A673 (cell line): ENCODE measurements at regions not wholly inside any gene's neighbourhood (a gene's known extent, or its start where the extent isn't known, plus 50 kb on each side); places are given as distances from the start of the nearest gene placed in this dataset.

Source experiments
- BruUV-seq: library from RNA; stranded (reverse); fragments of 400-500 nt; replicated peaks from 2 replicates; lab custom pipeline; 2021; lab: Mats Ljungman, UMichigan
- CTCF ChIA-PET: fragments of 300-600 bp; sonication (Branson Sonifier 250); formaldehyde crosslinking; loops from one replicate; lab custom pipeline; 2022; ENCODE audit warnings: antibody characterized with exemption; lab: Charles Lee
- POLR2A ChIA-PET: fragments of 300-600 bp; sonication (Branson Sonifier 250); formaldehyde crosslinking; loops from one replicate; lab custom pipeline; 2022; ENCODE audit warnings: antibody characterized with exemption; ENCODE audit not compliant: low non-redundant PET; lab: Charles Lee
- DNase-seq: peaks from one replicate; pipeline ENCODE4 v3.0.0-alpha.2; 2015; ENCODE audit warnings: low spot score
- H3K27ac ChIP-seq: fragments of 200-600 bp; sonication (generic); 2 replicates; pipeline ENCODE4 v1.5.1; 2016; ENCODE audit warnings: mixed run types, low read depth, mild to moderate bottlenecking, mixed read lengths, antibody characterized with exemption, low read length; ENCODE audit not compliant: poor library complexity, severe bottlenecking
- H3K27me3 ChIP-seq: fragments of 200-600 bp; sonication (generic); replicated peaks from 2 replicates; pipeline ENCODE4 v1.6.1; 2017; ENCODE audit warnings: mixed run types, low read depth, mild to moderate bottlenecking, mixed read lengths, antibody characterized with exemption, low read length; ENCODE audit not compliant: insufficient read depth, poor library complexity
- H3K36me3 ChIP-seq: fragments of 200-600 bp; sonication (generic); 2 replicates; pipeline ENCODE4 v1.6.1; 2016; ENCODE audit warnings: mixed run types, mild to moderate bottlenecking, mixed read lengths, antibody characterized with exemption, low read length; ENCODE audit not compliant: insufficient read depth, poor library complexity, severe bottlenecking
- H3K4me1 ChIP-seq: fragments of 200-600 bp; sonication (generic); 2 replicates; pipeline ENCODE4 v1.6.1; 2017; ENCODE audit warnings: mixed run types, mild to moderate bottlenecking, mixed read lengths, antibody characterized with exemption, low read length; ENCODE audit not compliant: insufficient read depth, poor library complexity, severe bottlenecking
- H3K4me3 ChIP-seq: fragments of 200-600 bp; sonication (generic); 2 replicates; pipeline ENCODE4 v1.5.1; 2016; ENCODE audit warnings: low read depth, mixed run types, mild to moderate bottlenecking, mixed read lengths, low read length; ENCODE audit not compliant: poor library complexity, severe bottlenecking
- H3K9me3 ChIP-seq: fragments of 200-600 bp; sonication (generic); 2 replicates; pipeline ENCODE4 v1.6.1; 2016; ENCODE audit warnings: mixed run types, low read depth, mild to moderate bottlenecking, mixed read lengths, antibody characterized with exemption, low read length; ENCODE audit not compliant: poor library complexity, severe bottlenecking
- CTCF ChIP-seq: fragments of 300-800, 200-600 bp; sonication (generic); conservative IDR thresholded peaks from 2 replicates; pipeline ENCODE4 v1.5.1; 2017; ENCODE audit warnings: low read depth, mild to moderate bottlenecking, antibody characterized with exemption, low read length, moderate library complexity, mixed read lengths
- EZH2 ChIP-seq: fragments of 200-600 bp; sonication (generic); IDR thresholded peaks from 2 replicates; pipeline ENCODE4 v1.6.1; 2017; ENCODE audit warnings: borderline replicate concordance, low read depth, mild to moderate bottlenecking, mixed read lengths, antibody characterized with exemption, low read length; ENCODE audit not compliant: poor library complexity, severe bottlenecking
- intact Hi-C: fragments of 100-400 bp; cut with micrococcal nuclease; formaldehyde crosslinking; loops from one replicate; pipeline ENCODE4 v1.10.0; 2022; ENCODE audit not compliant: unreplicated experiment

- intact Hi-C loops: no loop called here
- BruUV-seq: no TSS peak
- POLR2A ChIA-PET: no interaction called here
Observed at GRCh38 chr17:77755410-77755963, 203.0 kb upstream of the TNRC6C start.

GRCh38 chr17:77756028-77756427 is 202.5 kb upstream of the TNRC6C start:
- BruUV-seq: no TSS peak

More at GRCh38 chr17:77755410-77755963, 203.0 kb upstream of the TNRC6C start:
- Histone ChIP-seq H3K36me3 (no peaks in the 10 kb centered on the region), H3K9me3 (no peaks in the 10 kb centered on the region), H3K4me3 (no peak overlapping the region), H3K4me1 (no peaks in the 10 kb centered on the region), H3K27me3 (no peaks in the 10 kb centered on the region), H3K27ac (no peak overlapping the region)
- CTCF ChIA-PET: no interaction called here
- no peak for TF ChIP-seq CTCF
- no peak for TF ChIP-seq EZH2
- no peak for DNase-seq

GRCh38 chr17:77756846-77757560 is 201.5 kb upstream of the TNRC6C start:
- no peak overlapping the region for H3K27ac ChIP-seq
- no peak for DNase-seq
- H3K4me1 ChIP-seq: no peaks in the 10 kb centered on the region
- H3K27me3 ChIP-seq: no peaks in the 10 kb centered on the region
- intact Hi-C loops: no loop called here
- TF ChIP-seq EZH2 (no peak), CTCF (no peak)
- no TSS peak for BruUV-seq
- no peaks in the 10 kb centered on the region for H3K36me3 ChIP-seq
- ChIA-PET POLR2A (no interaction called here), CTCF (no interaction called here)
- no peak overlapping the region for H3K4me3 ChIP-seq
- H3K9me3 ChIP-seq: no peaks in the 10 kb centered on the region

More at GRCh38 chr17:77756028-77756427, 202.5 kb upstream of the TNRC6C start:
- no peak for TF ChIP-seq CTCF
- TF ChIP-seq EZH2: no peak
- Histone ChIP-seq H3K36me3 (no peaks in the 10 kb centered on the region), H3K9me3 (no peaks in the 10 kb centered on the region), H3K4me3 (no peak overlapping the region), H3K4me1 (no peaks in the 10 kb centered on the region), H3K27ac (no peak overlapping the region), H3K27me3 (no peaks in the 10 kb centered on the region)
- intact Hi-C loops: no loop called here
- ChIA-PET POLR2A (no interaction called here), CTCF (no interaction called here)
- DNase-seq: no peak
